ENCODE measurements at regions not wholly inside any gene's neighbourhood (a gene's known extent, or its start where the extent isn't known, plus 50 kb on each side); places are given as distances from the start of the nearest gene placed in this dataset.

- no peaks in the 10 kb centered on the region for H3K36me3 Mint-ChIP-seq (ENCODE audit: insufficient read depth, unreplicated experiment)
- no peak overlapping the region for H3K4me3 Mint-ChIP-seq (ENCODE audit: unreplicated experiment)
- no peak overlapping the region for H3K27ac Mint-ChIP-seq (ENCODE audit: low read depth, unreplicated experiment)
- no peaks in the 10 kb centered on the region for H3K27me3 Mint-ChIP-seq (ENCODE audit: insufficient read depth, unreplicated experiment)
- ChIA-PET CTCF (no interaction called here), POLR2A (no interaction called here)
- H3K9me3 Mint-ChIP-seq (ENCODE audit: unreplicated experiment): no peaks in the 10 kb centered on the region
- intact Hi-C loops (cut with micrococcal nuclease): no loop called here
- DNase-seq (ENCODE audit: unreplicated experiment): no peak
- no TSS peak for BruUV-seq (replicated peaks)
- H3K4me1 Mint-ChIP-seq (ENCODE audit: insufficient read depth, unreplicated experiment): no peaks in the 10 kb centered on the region
- no peak for TF ChIP-seq CTCF (IDR thresholded peaks at IDR 0.05; ENCODE audit: unreplicated experiment)
Observed at GRCh38 chr6:163806755-163807499, 392.4 kb downstream of the QKI start.

- DNase-seq (ENCODE audit: unreplicated experiment): no peak
- Mint-ChIP-seq H3K27me3 (ENCODE audit: insufficient read depth, unreplicated experiment) (no peaks in the 10 kb centered on the region), H3K27ac (ENCODE audit: low read depth, unreplicated experiment) (no peak overlapping the region), H3K4me3 (ENCODE audit: unreplicated experiment) (no peak overlapping the region), H3K36me3 (ENCODE audit: insufficient read depth, unreplicated experiment) (no peaks in the 10 kb centered on the region), H3K9me3 (ENCODE audit: unreplicated experiment) (no peaks in the 10 kb centered on the region), H3K4me1 (ENCODE audit: insufficient read depth, unreplicated experiment) (no peaks in the 10 kb centered on the region)
- intact Hi-C loops (cut with micrococcal nuclease): no loop called here
- CTCF ChIA-PET: interaction anchor here (0.5 kb wide), 1 partner anchor 63 kb away, joined by 4 read pairs; no protein-coding TSS in a partner anchor
- BruUV-seq (replicated peaks): no TSS peak
- POLR2A ChIA-PET: interaction anchor here (1.1 kb wide), 1 partner anchor 21 kb away, joined by 3 read pairs; no protein-coding TSS in a partner anchor
- TF ChIP-seq CTCF (IDR thresholded peaks at IDR 0.05; ENCODE audit: unreplicated experiment): no peak
Observed at GRCh38 chr6:163804991-163805390, 390.5 kb downstream of the QKI start.

- H3K4me1 Mint-ChIP-seq (ENCODE audit: insufficient read depth, unreplicated experiment): no peaks in the 10 kb centered on the region
- POLR2A ChIA-PET: interaction anchor here (1.1 to 1.8 kb wide), 2 partner anchors 8 to 11 kb away, joined by 4 to 5 read pairs; no protein-coding TSS in a partner anchor
- CTCF ChIA-PET: interaction anchor here (0.6 kb wide), 1 partner anchor 1410 kb away, joined by 4 read pairs; no protein-coding TSS in a partner anchor
- BruUV-seq (replicated peaks): no TSS peak
- H3K4me3 Mint-ChIP-seq (ENCODE audit: unreplicated experiment): no peak overlapping the region
- no peak for DNase-seq (ENCODE audit: unreplicated experiment)
- H3K36me3 Mint-ChIP-seq (ENCODE audit: insufficient read depth, unreplicated experiment): no peaks in the 10 kb centered on the region
- intact Hi-C loops (cut with micrococcal nuclease): no loop called here
- TF ChIP-seq CTCF (IDR thresholded peaks at IDR 0.05; ENCODE audit: unreplicated experiment): no peak
- no peak overlapping the region for H3K27ac Mint-ChIP-seq (ENCODE audit: low read depth, unreplicated experiment)
- H3K9me3 Mint-ChIP-seq (ENCODE audit: unreplicated experiment): peaks cover 9% of the 10 kb centered on the region
- no peaks in the 10 kb centered on the region for H3K27me3 Mint-ChIP-seq (ENCODE audit: insufficient read depth, unreplicated experiment)
Observed at GRCh38 chr6:163802267-163802666, 387.7 kb downstream of the QKI start.

- Mint-ChIP-seq H3K27me3 (ENCODE audit: insufficient read depth, unreplicated experiment) (no peaks in the 10 kb centered on the region), H3K9me3 (ENCODE audit: unreplicated experiment) (peaks cover 9% of the 10 kb centered on the region), H3K27ac (ENCODE audit: low read depth, unreplicated experiment) (no peak overlapping the region), H3K36me3 (ENCODE audit: insufficient read depth, unreplicated experiment) (no peaks in the 10 kb centered on the region), H3K4me1 (ENCODE audit: insufficient read depth, unreplicated experiment) (peaks cover 17% of the 10 kb centered on the region), H3K4me3 (ENCODE audit: unreplicated experiment) (no peak overlapping the region)
- ChIA-PET CTCF (no interaction called here), POLR2A (interaction anchor here (0.7 to 1.3 kb wide), 2 partner anchors 28 to 266 kb away, joined by 3 read pairs; no protein-coding TSS in a partner anchor)
- TF ChIP-seq CTCF (IDR thresholded peaks at IDR 0.05; ENCODE audit: unreplicated experiment): no peak
- no peak for DNase-seq (ENCODE audit: unreplicated experiment)
- BruUV-seq (replicated peaks): no TSS peak
- intact Hi-C loops (cut with micrococcal nuclease): loop anchor here (10.0 kb wide), 1 partner anchor 373 kb away; no protein-coding TSS in a partner anchor
Observed at GRCh38 chr6:163797296-163797845, 382.9 kb downstream of the QKI start.
